C4-2B (cell line): ENCODE measurements at regions not wholly inside any gene's neighbourhood (a gene's known extent, or its start where the extent isn't known, plus 50 kb on each side); places are given as distances from the start of the nearest gene placed in this dataset.

ENCODE experiments used
- ZFX ChIP-seq: fragments of 450-650 bp; IDR thresholded peaks from 2 replicates; pipeline ENCODE4 v1.6.1; 2017
- TF ChIP-seq, protein P1 (sequence below): fragments of 450-650 bp; conservative IDR thresholded peaks from 2 replicates; pipeline ENCODE4 v1.5.1; 2017; ENCODE audit warnings: mild to moderate bottlenecking

DNA sequence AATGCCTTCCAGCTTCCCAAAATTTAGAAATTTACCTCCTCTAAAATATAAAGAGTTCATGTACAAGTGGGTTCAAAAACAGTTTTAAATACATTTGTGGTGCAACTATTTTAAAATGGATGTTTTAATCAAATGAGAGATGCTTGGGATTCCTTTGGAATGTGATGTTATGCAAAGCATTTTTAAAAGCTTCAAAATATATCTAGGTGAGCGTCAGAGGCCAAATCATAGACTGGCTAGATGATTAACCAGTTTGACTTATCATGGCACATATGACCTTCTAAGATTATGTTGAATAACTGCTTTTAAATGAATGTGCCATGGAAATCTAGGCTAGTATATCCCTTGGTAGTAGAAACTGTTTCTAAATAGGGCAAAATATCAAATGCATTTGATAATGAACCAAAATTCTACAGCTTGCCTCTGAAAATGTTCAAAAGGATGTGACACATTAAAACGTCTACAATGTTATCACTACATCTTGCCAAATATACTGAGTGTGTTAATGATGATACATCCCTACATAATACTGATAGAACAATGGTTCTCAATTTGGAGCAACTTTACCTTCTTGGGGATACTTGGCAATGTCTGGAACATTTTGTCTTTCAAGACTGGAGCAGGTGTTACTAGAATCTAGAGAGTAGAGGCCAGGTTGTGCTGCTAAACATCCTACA, 650.9 kb upstream of the ADGRL2 start:
- TF ChIP-seq, protein P1, sequence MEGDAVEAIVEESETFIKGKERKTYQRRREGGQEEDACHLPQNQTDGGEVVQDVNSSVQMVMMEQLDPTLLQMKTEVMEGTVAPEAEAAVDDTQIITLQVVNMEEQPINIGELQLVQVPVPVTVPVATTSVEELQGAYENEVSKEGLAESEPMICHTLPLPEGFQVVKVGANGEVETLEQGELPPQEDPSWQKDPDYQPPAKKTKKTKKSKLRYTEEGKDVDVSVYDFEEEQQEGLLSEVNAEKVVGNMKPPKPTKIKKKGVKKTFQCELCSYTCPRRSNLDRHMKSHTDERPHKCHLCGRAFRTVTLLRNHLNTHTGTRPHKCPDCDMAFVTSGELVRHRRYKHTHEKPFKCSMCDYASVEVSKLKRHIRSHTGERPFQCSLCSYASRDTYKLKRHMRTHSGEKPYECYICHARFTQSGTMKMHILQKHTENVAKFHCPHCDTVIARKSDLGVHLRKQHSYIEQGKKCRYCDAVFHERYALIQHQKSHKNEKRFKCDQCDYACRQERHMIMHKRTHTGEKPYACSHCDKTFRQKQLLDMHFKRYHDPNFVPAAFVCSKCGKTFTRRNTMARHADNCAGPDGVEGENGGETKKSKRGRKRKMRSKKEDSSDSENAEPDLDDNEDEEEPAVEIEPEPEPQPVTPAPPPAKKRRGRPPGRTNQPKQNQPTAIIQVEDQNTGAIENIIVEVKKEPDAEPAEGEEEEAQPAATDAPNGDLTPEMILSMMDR = no peak
- no peak for TF ChIP-seq ZFX
